ENCODE measurements at regions not wholly inside any gene's neighbourhood (a gene's known extent, or its start where the extent isn't known, plus 50 kb on each side); places are given as distances from the start of the nearest gene placed in this dataset.

DNA sequence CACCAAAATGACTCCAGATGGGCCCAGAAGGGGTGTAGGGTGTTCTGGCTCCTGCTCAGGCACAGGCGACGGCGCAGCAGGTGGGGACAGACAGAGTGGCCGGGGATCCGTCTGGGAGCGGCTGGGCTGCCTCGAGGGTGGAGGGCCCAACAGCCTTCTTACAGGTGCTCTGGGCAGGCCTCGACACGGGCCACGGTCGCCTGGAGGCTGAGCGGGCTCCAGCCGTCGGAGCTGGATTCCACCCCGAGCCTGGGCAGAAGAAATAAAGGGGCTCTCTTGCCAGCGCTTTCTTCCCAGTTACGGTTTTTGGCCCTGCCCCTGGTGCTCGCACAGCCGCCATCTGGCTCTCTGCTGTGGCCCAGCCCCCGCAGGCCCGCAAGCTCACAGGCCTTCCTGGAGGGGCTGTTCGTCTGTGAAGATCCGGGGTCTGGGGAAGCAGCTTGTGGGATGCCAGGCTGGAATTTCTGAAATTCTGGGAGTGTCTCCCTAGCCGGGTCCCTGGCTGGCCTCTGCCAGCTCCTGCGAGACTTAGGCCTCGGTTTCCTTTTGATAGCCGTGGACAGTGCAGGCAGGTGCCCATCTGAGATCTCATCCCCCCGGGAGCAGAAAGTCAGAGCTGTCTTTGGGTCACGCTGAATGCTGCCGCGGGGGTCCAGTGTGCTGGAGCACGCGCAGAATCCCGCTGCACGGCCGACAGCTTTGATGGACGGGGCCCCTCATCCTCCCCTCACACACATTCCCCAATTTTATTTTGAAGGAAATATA is 122.7 kb downstream of the PAPOLA start:
- Histone ChIP-seq H3K4me2 (ENCODE audit: low read length) (no peak overlapping the region), H3K9me3 (ENCODE audit: control insufficient read depth, insufficient read depth, low read length) (no peaks in the 10 kb centered on the region), H3K79me2 (ENCODE audit: control insufficient read depth, low read length) (no peaks in the 10 kb centered on the region), H3K4me3 (ENCODE audit: low read length) (no peak overlapping the region), H3K4me1 (ENCODE audit: control insufficient read depth, low read length) (no peaks in the 10 kb centered on the region), H3F3A (ENCODE audit: control insufficient read depth, insufficient read depth) (no peaks in the 10 kb centered on the region), H3K27me3 (ENCODE audit: control insufficient read depth, low read length) (0 out of 2 replicates have a peak, but pooled peaks cover 2% of the 10 kb centered on the region), H4K20me1 (ENCODE audit: control insufficient read depth, insufficient read depth, low read depth, low read length) (no peaks in the 10 kb centered on the region), H3K27ac (ENCODE audit: low read depth, low read length) (no peak overlapping the region), H3K36me3 (ENCODE audit: control insufficient read depth, low read length) (no peaks in the 10 kb centered on the region), H3K9me2 (replicated peaks; ENCODE audit: control insufficient read depth, low read length) (no peaks in the 10 kb centered on the region)
- TF ChIP-seq EZH2phosphoT487 (IDR thresholded peaks at IDR 0.05; ENCODE audit: borderline replicate concordance, low read length) (no peak), CTCF (IDR thresholded peaks at IDR 0.05; ENCODE audit: low read depth, low read length, poor library complexity, severe bottlenecking) (no peak)

DNA sequence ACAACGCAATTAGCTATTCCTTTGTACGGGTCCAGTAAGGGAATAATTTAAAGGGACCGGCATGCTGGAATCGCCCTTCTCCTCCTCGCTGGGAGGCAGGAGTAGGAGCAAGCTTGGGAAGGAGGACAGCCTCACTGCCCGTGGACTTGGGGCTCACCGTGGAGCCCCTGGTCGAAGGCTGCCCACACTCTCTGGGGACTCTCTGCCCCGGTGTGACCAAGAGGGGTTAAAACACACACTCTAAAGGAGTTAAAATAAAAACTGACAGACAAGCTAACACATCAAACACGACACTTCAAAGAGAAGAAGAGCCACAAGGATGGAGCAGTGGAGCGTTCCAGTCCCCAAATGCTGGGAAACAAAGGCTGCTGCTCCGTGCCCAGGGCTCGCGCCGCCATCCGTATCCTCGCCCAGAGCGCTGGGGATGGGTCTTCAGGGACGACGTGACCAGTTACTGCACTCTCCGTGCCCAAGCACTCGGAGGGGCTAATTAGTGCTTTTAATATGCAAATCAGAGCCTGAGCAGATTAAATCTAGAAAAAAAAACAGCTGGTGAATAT is 123.3 kb downstream of the PAPOLA start:
- no peaks in the 10 kb centered on the region for H4K20me1 ChIP-seq (ENCODE audit: control insufficient read depth, insufficient read depth, low read depth, low read length)
- no peak overlapping the region for H3K4me3 ChIP-seq (ENCODE audit: low read length)
- H3K9me3 ChIP-seq (ENCODE audit: control insufficient read depth, insufficient read depth, low read length) = no peaks in the 10 kb centered on the region
- no peaks in the 10 kb centered on the region for H3F3A ChIP-seq (ENCODE audit: control insufficient read depth, insufficient read depth)
- 0 out of 2 replicates have a peak, but pooled peaks cover 2% of the 10 kb centered on the region for H3K27me3 ChIP-seq (ENCODE audit: control insufficient read depth, low read length)
- no peak overlapping the region for H3K4me2 ChIP-seq (ENCODE audit: low read length)
- no peaks in the 10 kb centered on the region for H3K4me1 ChIP-seq (ENCODE audit: control insufficient read depth, low read length)
- no peak overlapping the region for H3K27ac ChIP-seq (ENCODE audit: low read depth, low read length)
- no peaks in the 10 kb centered on the region for H3K9me2 ChIP-seq (replicated peaks; ENCODE audit: control insufficient read depth, low read length)
- no peaks in the 10 kb centered on the region for H3K79me2 ChIP-seq (ENCODE audit: control insufficient read depth, low read length)
- no peaks in the 10 kb centered on the region for H3K36me3 ChIP-seq (ENCODE audit: control insufficient read depth, low read length)
- no peak for TF ChIP-seq CTCF (IDR thresholded peaks at IDR 0.05; ENCODE audit: low read depth, low read length, poor library complexity, severe bottlenecking)

GRCh38 chr14:96626121-96626768 is 124.1 kb downstream of the PAPOLA start:
- no peaks in the 10 kb centered on the region for H3K9me3 ChIP-seq (ENCODE audit: control insufficient read depth, insufficient read depth, low read length)
- H4K20me1 ChIP-seq (ENCODE audit: control insufficient read depth, insufficient read depth, low read depth, low read length) = no peaks in the 10 kb centered on the region
- H3K9me2 ChIP-seq (replicated peaks; ENCODE audit: control insufficient read depth, low read length) = no peaks in the 10 kb centered on the region
- no peak overlapping the region for H3K27ac ChIP-seq (ENCODE audit: low read depth, low read length)
- no peak for TF ChIP-seq CTCF (IDR thresholded peaks at IDR 0.05; ENCODE audit: low read depth, low read length, poor library complexity, severe bottlenecking)
- no peaks in the 10 kb centered on the region for H3F3A ChIP-seq (ENCODE audit: control insufficient read depth, insufficient read depth)
- no peaks in the 10 kb centered on the region for H3K36me3 ChIP-seq (ENCODE audit: control insufficient read depth, low read length)
- H3K27me3 ChIP-seq (ENCODE audit: control insufficient read depth, low read length) = 0 out of 2 replicates have a peak, but pooled peaks cover 2% of the 10 kb centered on the region
- no peaks in the 10 kb centered on the region for H3K79me2 ChIP-seq (ENCODE audit: control insufficient read depth, low read length)
- no peaks in the 10 kb centered on the region for H3K4me1 ChIP-seq (ENCODE audit: control insufficient read depth, low read length)
- no peak overlapping the region for H3K4me3 ChIP-seq (ENCODE audit: low read length)
- no peak overlapping the region for H3K4me2 ChIP-seq (ENCODE audit: low read length)
